ENCODE measurements at regions not wholly inside any gene's neighbourhood (a gene's known extent, or its start where the extent isn't known, plus 50 kb on each side); places are given as distances from the start of the nearest gene placed in this dataset.
"Not testable (repeated sequence)": the region's sequence is repeated elsewhere in the genome, so short reads cannot be mapped to it uniquely, and the experiment has no call there.

GRCh38 chr11:12585861-12586260 lies 88.4 kb upstream of the TEAD1 start:
- no peak for DNase-seq

- no peak for DNase-seq
These were observed 86.8 kb upstream of the TEAD1 start for GRCh38 chr11:12587333-12587991.

GRCh38 chr11:12591706-12592105 lies 82.5 kb upstream of the TEAD1 start:
- DNase-seq = no peak

- no peak for DNase-seq
These were observed 81.9 kb upstream of the TEAD1 start for GRCh38 chr11:12592283-12592682.

- DNase-seq = not testable (repeated sequence)
These were observed 79.0 kb upstream of the TEAD1 start for GRCh38 chr11:12595089-12595847.

GRCh38 chr11:12598330-12599256 lies 75.6 kb upstream of the TEAD1 start:
- no peak for DNase-seq

GRCh38 chr11:12599408-12600143 lies 74.6 kb upstream of the TEAD1 start:
- DNase-seq = peak in 1 of 4 experiments; percentile 20

- DNase-seq = no peak
These were observed 73.4 kb upstream of the TEAD1 start for GRCh38 chr11:12600829-12601228.

GRCh38 chr11:12602421-12602820 lies 71.8 kb upstream of the TEAD1 start:
- no peak for DNase-seq

GRCh38 chr11:12603143-12604088 lies 70.8 kb upstream of the TEAD1 start:
- DNase-seq = no peak

GRCh38 chr11:12604557-12605153 lies 69.6 kb upstream of the TEAD1 start:
- DNase-seq = no peak

GRCh38 chr11:12606597-12606996 lies 67.6 kb upstream of the TEAD1 start:
- DNase-seq = no peak

- not testable (repeated sequence) for DNase-seq
These were observed 65.5 kb upstream of the TEAD1 start for GRCh38 chr11:12608678-12609077.

GRCh38 chr11:12611352-12611751 lies 62.9 kb upstream of the TEAD1 start:
- no peak for DNase-seq

- DNase-seq = no peak
These were observed 56.6 kb upstream of the TEAD1 start for GRCh38 chr11:12617632-12618031.

- DNase-seq = no peak
These were observed 55.3 kb upstream of the TEAD1 start for GRCh38 chr11:12618743-12619540.

- DNase-seq = no peak
These were observed 50.4 kb upstream of the TEAD1 start for GRCh38 chr11:12623869-12624268.
